ENCODE measurements at regions not wholly inside any gene's neighbourhood (a gene's known extent, or its start where the extent isn't known, plus 50 kb on each side); places are given as distances from the start of the nearest gene placed in this dataset.

- Histone ChIP-seq H2BK15ac (ENCODE audit: low read depth, low read length) (no peak overlapping the region), H3K9me1 (ENCODE audit: insufficient read depth, low read length) (no peaks in the 10 kb centered on the region), H2AK9ac (replicated peaks; ENCODE audit: low read depth, low read length, poor library complexity) (no peak overlapping the region), H3K9me3 (ENCODE audit: control insufficient read depth, insufficient read depth, low read length) (no peaks in the 10 kb centered on the region), H3K18ac (ENCODE audit: low read depth, low read length) (no peak overlapping the region), H4K5ac (ENCODE audit: low read depth, low read length) (no peak overlapping the region), H3K4ac (ENCODE audit: low read depth, low read length) (no peak overlapping the region), H3K4me1 (ENCODE audit: control insufficient read depth, insufficient read depth, low read length) (no peaks in the 10 kb centered on the region), H2BK120ac (ENCODE audit: low read depth, low read length) (no peak overlapping the region), H3K56ac (ENCODE audit: extremely low read depth, insufficient read depth, low read length) (no peak overlapping the region), H4K91ac (ENCODE audit: insufficient read depth, low read depth, low read length) (no peak overlapping the region), H3K9ac (ENCODE audit: low read depth, low read length) (no peak overlapping the region), H3K14ac (replicated peaks; ENCODE audit: low read depth, low read length) (no peak overlapping the region), H3K36me3 (ENCODE audit: control insufficient read depth, insufficient read depth, low read length) (no peaks in the 10 kb centered on the region), H2BK20ac (ENCODE audit: low read depth, low read length) (no peak overlapping the region), H3K4me3 (ENCODE audit: insufficient read depth, low read depth, low read length) (no peak overlapping the region), H3K4me2 (ENCODE audit: low read depth, low read length) (no peak overlapping the region), H3K27me3 (ENCODE audit: control insufficient read depth, insufficient read depth, low read length) (no peaks in the 10 kb centered on the region), H2BK5ac (ENCODE audit: low read depth, low read length, poor library complexity, severe bottlenecking) (no peak overlapping the region), H2AK5ac (ENCODE audit: low read depth, low read length) (no peak overlapping the region), H3K27ac (ENCODE audit: insufficient read depth, low read length) (no peak overlapping the region), H2AFZ (replicated peaks; ENCODE audit: low read length, poor library complexity) (no peak overlapping the region), H4K20me1 (ENCODE audit: insufficient read depth, low read length) (no peaks in the 10 kb centered on the region), H3K79me1 (ENCODE audit: low read depth in 1 of 2, low read length in 2 of 2) (no peaks in the 10 kb centered on the region), H4K8ac (ENCODE audit: low read depth in 2 of 2, low read length in 2 of 2) (no peak overlapping the region), H3K23ac (ENCODE audit: low read depth, low read length) (no peak overlapping the region)
- no CpG with 5 or more reads among the region's 1 CpG for WGBS, 2 experiments (ENCODE audit: extremely low coverage in 2 of 2, insufficient read length in 1 of 2)
- BruUV-seq (replicated peaks): no TSS peak
- ChIA-PET CTCF (interaction anchor here (0.6 to 0.7 kb wide), 2 partner anchors 29 to 1331 kb away, joined by 3 read pairs; no protein-coding TSS in a partner anchor), POLR2A (ENCODE audit: unreplicated experiment) (no interaction called here)
- dilution Hi-C loops (cut with HindIII; ENCODE audit: low sequenced_read_pairs, unreplicated experiment) (no loop called here), intact Hi-C loops (cut with micrococcal nuclease) (no loop called here), in situ Hi-C loops (cut with MboI; ENCODE audit: low sequenced_read_pairs) (no loop called here)
- TF ChIP-seq FOS (IDR thresholded peaks at IDR 0.05; ENCODE audit: low read depth, low read length) (no peak), CHD1 (IDR thresholded peaks at IDR 0.05; ENCODE audit: low read depth, low read length) (no peak), USF2 (IDR thresholded peaks at IDR 0.05; ENCODE audit: low read depth, low read length) (no peak), MAZ (IDR thresholded peaks at IDR 0.05; ENCODE audit: borderline replicate concordance, low read depth, low read length) (no peak), MAFK (IDR thresholded peaks at IDR 0.05; ENCODE audit: low read depth, low read length) (no peak), RAD21 (IDR thresholded peaks at IDR 0.05; ENCODE audit: low read length) (no peak), BHLHE40 (IDR thresholded peaks at IDR 0.05; ENCODE audit: low read depth, low read length) (no peak), RFX5 (IDR thresholded peaks at IDR 0.05; ENCODE audit: low read depth, low read length) (no peak), MXI1 (IDR thresholded peaks at IDR 0.05; ENCODE audit: borderline replicate concordance, low read depth, low read length) (no peak)
- DNase-seq (peak; percentile 35), ATAC-seq (ENCODE audit: low read depth) (no peak)
Measured at GRCh38 chr1:173383351-173383750, 93.8 kb upstream of the PRDX6 start.

Data from IMR-90 (cell line).